ENCODE measurements at regions not wholly inside any gene's neighbourhood (a gene's known extent, or its start where the extent isn't known, plus 50 kb on each side); places are given as distances from the start of the nearest gene placed in this dataset.

DNA sequence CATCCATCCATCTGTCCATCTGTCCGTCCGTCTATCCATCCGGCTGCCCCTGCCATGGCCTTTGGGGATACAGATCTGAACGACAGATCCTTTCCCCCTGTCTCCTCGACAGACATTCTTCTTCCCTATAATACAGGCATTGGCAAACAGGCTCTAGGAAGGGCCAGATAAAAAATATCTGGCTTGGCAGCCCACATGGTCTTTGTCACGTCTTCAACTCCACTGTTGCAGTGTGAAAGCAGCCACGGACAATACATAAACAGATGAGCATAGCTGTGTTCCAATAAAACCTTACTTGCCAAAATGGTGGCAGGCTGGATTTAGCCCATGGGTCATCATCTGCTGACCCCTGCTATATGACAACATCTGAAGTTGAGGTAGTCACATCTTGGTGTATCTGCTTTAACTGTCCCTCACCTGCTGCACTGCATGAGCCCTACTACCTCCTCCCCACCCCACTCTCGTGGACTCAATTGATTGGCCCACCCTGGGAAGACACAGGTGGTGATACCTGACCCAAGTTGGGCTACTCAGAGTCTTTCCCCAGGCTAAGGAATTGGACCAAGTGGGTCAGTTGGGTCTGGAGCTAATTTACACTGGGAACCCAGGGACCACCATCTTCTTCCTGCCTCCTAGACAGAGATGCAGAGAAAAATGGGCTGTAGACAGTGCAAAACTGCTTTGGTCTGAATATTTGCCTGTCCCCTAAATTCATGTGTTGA, 128.4 kb upstream of the SMAD3 start:
- H3K4me2 ChIP-seq (ENCODE audit: insufficient read depth, insufficient read length, low read length) = no peak overlapping the region
- Mint-ChIP-seq H3K36me3 (ENCODE audit: insufficient read depth in 1 of 3, low read depth in 3 of 3) (peaks cover 9 to 20% (median 15%) of the 10 kb centered on the region in 3 experiments), H3K9me3 (peaks cover 25 to 29% of the 10 kb centered on the region in 2 experiments), H3K4me1 (peaks cover 8 to 10% of the 10 kb centered on the region in 2 experiments), H3K4me3 (no peak overlapping the region), H3K27ac (peak overlapping the region in 1 of 3 experiments; percentile 49; a peak in 1 of 7 replicates), H3K27me3 (ENCODE audit: low read depth) (peaks cover 5% of the 10 kb centered on the region)
- H4K20me1 ChIP-seq (ENCODE audit: control insufficient read depth, insufficient read depth, insufficient read length) = no peaks in the 10 kb centered on the region
- H3K27ac ChIP-seq (ENCODE audit: insufficient read length, low read depth, low read length) = no peak overlapping the region
- no peak overlapping the region for H3K18ac ChIP-seq (ENCODE audit: insufficient read length, low read depth, low read length)
- H2BK5ac ChIP-seq (ENCODE audit: insufficient read length, low read length) = no peak overlapping the region
- H3K9me3 ChIP-seq (ENCODE audit: control insufficient read depth, low read depth, low read length) = peaks cover 14% of the 10 kb centered on the region
- no peak overlapping the region for H2AK5ac ChIP-seq (ENCODE audit: insufficient read length, low read length)
- no peak overlapping the region for H4K91ac ChIP-seq (ENCODE audit: insufficient read length, low read depth, low read length)
- no peak overlapping the region; the same call in 1 of the 2 replicates for H3K14ac ChIP-seq (ENCODE audit: insufficient read depth, low read length)
- H3K79me2 ChIP-seq (ENCODE audit: insufficient read depth, low read length) = no peaks in the 10 kb centered on the region
- H3K23ac ChIP-seq (ENCODE audit: insufficient read length, low read depth, low read length) = no peak overlapping the region
- no peak overlapping the region for H4K8ac ChIP-seq (replicated peaks; ENCODE audit: insufficient read length, low read depth, low read length)
- H3K27me3 ChIP-seq (ENCODE audit: insufficient read depth, low read length) = no peaks in the 10 kb centered on the region
- H3K56ac ChIP-seq (ENCODE audit: insufficient read length, low read depth, low read length) = no peak overlapping the region
- no peak overlapping the region for H3T11ph ChIP-seq (ENCODE audit: low read length)
- no peak overlapping the region for H4K5ac ChIP-seq (ENCODE audit: insufficient read length, low read depth, low read length)
- no peak overlapping the region for H3K4ac ChIP-seq (ENCODE audit: low read depth, low read length)
- no peak overlapping the region for H3K9ac ChIP-seq (ENCODE audit: extremely low read depth, insufficient read length, low read length)
- no peak overlapping the region for H2BK12ac ChIP-seq (ENCODE audit: insufficient read length, low read depth, low read length)
- H3K79me1 ChIP-seq (ENCODE audit: insufficient read depth, low read depth, low read length, poor library complexity, severe bottlenecking) = no peaks in the 10 kb centered on the region
- TF ChIP-seq, protein P1, sequence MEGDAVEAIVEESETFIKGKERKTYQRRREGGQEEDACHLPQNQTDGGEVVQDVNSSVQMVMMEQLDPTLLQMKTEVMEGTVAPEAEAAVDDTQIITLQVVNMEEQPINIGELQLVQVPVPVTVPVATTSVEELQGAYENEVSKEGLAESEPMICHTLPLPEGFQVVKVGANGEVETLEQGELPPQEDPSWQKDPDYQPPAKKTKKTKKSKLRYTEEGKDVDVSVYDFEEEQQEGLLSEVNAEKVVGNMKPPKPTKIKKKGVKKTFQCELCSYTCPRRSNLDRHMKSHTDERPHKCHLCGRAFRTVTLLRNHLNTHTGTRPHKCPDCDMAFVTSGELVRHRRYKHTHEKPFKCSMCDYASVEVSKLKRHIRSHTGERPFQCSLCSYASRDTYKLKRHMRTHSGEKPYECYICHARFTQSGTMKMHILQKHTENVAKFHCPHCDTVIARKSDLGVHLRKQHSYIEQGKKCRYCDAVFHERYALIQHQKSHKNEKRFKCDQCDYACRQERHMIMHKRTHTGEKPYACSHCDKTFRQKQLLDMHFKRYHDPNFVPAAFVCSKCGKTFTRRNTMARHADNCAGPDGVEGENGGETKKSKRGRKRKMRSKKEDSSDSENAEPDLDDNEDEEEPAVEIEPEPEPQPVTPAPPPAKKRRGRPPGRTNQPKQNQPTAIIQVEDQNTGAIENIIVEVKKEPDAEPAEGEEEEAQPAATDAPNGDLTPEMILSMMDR (conservative IDR thresholded peaks at IDR 0.05) = no peak
- no peak overlapping the region for H2BK15ac ChIP-seq (ENCODE audit: low read depth, low read length)
- no peaks in the 10 kb centered on the region; the same call in 1 of the 2 replicates for H3K4me1 ChIP-seq (ENCODE audit: insufficient read depth, low read length)
- no peak for DNase-seq
- no peak overlapping the region for H2BK20ac ChIP-seq (ENCODE audit: low read depth, low read length, poor library complexity, severe bottlenecking)
- no peak overlapping the region for H2AFZ ChIP-seq (ENCODE audit: low read length)
- no peak overlapping the region for H2BK120ac ChIP-seq (ENCODE audit: low read depth, low read length, poor library complexity, severe bottlenecking)
- WGBS (ENCODE audit: extremely low coverage, insufficient read length, low lambda C conversion rate) = no CpG with 5 or more reads among the region's 8 CpGs
- no peaks in the 10 kb centered on the region for H3K23me2 ChIP-seq (ENCODE audit: insufficient read length, low read depth, low read length, poor library complexity, severe bottlenecking)

Data from H9 (cell line).